Parathyroid adenoma (tissue), 2 donors: ENCODE measurements at regions not wholly inside any gene's neighbourhood (a gene's known extent, or its start where the extent isn't known, plus 50 kb on each side); places are given as distances from the start of the nearest gene placed in this dataset.

Experiments
- H2AFZ ChIP-seq: fragments of 300-600 bp; sonication (generic); one replicate; pipeline ENCODE4 v1.7.0; 2017; ENCODE audit warnings: antibody characterized with exemption, mild to moderate bottlenecking
- H3K27ac ChIP-seq: fragments of 300-600 bp; sonication (generic); one replicate; pipeline ENCODE4 v1.7.0; 2017
- H3K27me3 ChIP-seq: fragments of 300-600 bp; sonication (generic); one replicate; pipeline ENCODE4 v1.7.0; 2017; ENCODE audit warnings: low read length; ENCODE audit not compliant: control insufficient read depth, insufficient read depth
- H3K36me3 ChIP-seq: fragments of 300-600 bp; sonication (generic); one replicate; pipeline ENCODE4 v1.7.0; 2017; ENCODE audit warnings: low read length; ENCODE audit not compliant: control insufficient read depth, insufficient read depth
- H3K4me1 ChIP-seq: fragments of 300-600 bp; sonication (generic); one replicate; pipeline ENCODE4 v1.7.0; 2017; ENCODE audit warnings: control low read depth
- H3K4me2 ChIP-seq: fragments of 300-600 bp; sonication (generic); one replicate; pipeline ENCODE4 v1.7.0; 2017; ENCODE audit warnings: low read length
- H3K4me3 ChIP-seq: fragments of 300-600 bp; sonication (generic); one replicate; pipeline ENCODE4 v1.7.0; 2017; ENCODE audit warnings: low read depth, low read length
- H3K79me2 ChIP-seq: fragments of 300-600 bp; sonication (generic); one replicate; pipeline ENCODE4 v1.7.0; 2017; ENCODE audit warnings: control low read depth
- H3K9ac ChIP-seq: fragments of 300-600 bp; sonication (generic); one replicate; pipeline ENCODE4 v1.7.0; 2017; ENCODE audit warnings: mild to moderate bottlenecking
- H3K9me3 ChIP-seq: fragments of 300-600 bp; sonication (generic); one replicate; pipeline ENCODE4 v1.7.0; 2017; ENCODE audit warnings: low read length; ENCODE audit not compliant: control insufficient read depth
- TF ChIP-seq, protein P1 (sequence below): fragments of 300-600 bp; sonication (generic); IDR thresholded peaks from one replicate; pipeline ENCODE4 v1.7.0; 2017; ENCODE audit warnings: antibody characterized with exemption, mild to moderate bottlenecking
- donor health status: primary hyperparathyroidism.

DNA sequence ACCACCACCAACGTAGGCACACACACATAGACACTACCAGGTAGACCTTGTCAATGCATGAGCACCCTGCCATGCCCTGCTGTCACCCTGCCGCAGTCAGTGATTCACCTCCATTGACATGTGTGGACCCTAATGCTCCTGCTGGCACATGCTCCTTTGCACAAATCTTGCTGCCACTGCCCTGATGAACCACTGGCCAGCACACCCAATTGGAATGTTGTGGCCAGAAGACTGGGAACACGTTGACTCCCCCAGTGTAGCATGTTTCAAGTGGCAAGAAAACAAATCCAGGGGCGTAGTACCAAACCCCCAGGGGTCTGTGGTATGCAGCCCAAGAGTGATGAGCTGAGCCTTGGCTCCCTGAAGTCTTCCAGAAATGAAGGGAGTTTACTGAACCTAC, 486.4 kb upstream of the KIF2B start:
- no peaks in the 10 kb centered on the region for H3K36me3 ChIP-seq
- H3K4me2 ChIP-seq: no peak overlapping the region
- H3K27me3 ChIP-seq: no peaks in the 10 kb centered on the region
- no peak overlapping the region for H3K9ac ChIP-seq
- H3K27ac ChIP-seq: no peak overlapping the region
- H2AFZ ChIP-seq: no peak overlapping the region
- TF ChIP-seq, protein P1, sequence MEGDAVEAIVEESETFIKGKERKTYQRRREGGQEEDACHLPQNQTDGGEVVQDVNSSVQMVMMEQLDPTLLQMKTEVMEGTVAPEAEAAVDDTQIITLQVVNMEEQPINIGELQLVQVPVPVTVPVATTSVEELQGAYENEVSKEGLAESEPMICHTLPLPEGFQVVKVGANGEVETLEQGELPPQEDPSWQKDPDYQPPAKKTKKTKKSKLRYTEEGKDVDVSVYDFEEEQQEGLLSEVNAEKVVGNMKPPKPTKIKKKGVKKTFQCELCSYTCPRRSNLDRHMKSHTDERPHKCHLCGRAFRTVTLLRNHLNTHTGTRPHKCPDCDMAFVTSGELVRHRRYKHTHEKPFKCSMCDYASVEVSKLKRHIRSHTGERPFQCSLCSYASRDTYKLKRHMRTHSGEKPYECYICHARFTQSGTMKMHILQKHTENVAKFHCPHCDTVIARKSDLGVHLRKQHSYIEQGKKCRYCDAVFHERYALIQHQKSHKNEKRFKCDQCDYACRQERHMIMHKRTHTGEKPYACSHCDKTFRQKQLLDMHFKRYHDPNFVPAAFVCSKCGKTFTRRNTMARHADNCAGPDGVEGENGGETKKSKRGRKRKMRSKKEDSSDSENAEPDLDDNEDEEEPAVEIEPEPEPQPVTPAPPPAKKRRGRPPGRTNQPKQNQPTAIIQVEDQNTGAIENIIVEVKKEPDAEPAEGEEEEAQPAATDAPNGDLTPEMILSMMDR: no peak
- H3K9me3 ChIP-seq: no peaks in the 10 kb centered on the region
- H3K79me2 ChIP-seq: no peaks in the 10 kb centered on the region
- H3K4me1 ChIP-seq: no peaks in the 10 kb centered on the region
- no peak overlapping the region for H3K4me3 ChIP-seq

DNA sequence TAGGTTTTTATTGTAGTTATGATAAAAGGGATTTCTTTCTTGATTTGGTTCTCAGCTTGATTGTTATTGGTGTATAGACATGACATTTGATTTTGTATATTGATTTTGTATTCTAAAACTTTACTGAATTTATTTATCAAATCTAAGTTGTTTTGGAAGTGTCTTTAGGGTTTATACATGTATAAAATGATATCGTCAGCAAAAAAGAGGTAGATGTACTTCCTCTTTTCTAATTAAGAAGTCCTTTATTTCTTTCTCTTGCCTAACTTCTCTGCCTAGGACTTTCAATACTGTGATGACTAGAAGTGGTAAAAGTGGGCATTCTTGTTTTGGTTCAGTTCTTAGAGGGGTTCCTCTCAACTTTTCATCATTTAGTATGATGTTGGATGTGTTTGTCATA, 487.3 kb upstream of the KIF2B start:
- Histone ChIP-seq H3K4me1 (no peaks in the 10 kb centered on the region), H3K36me3 (no peaks in the 10 kb centered on the region), H3K79me2 (no peaks in the 10 kb centered on the region), H3K9me3 (no peaks in the 10 kb centered on the region), H3K9ac (no peak overlapping the region), H3K4me2 (no peak overlapping the region), H3K4me3 (no peak overlapping the region), H3K27me3 (no peaks in the 10 kb centered on the region), H3K27ac (no peak overlapping the region), H2AFZ (no peak overlapping the region)
- TF ChIP-seq, protein P1: no peak

DNA sequence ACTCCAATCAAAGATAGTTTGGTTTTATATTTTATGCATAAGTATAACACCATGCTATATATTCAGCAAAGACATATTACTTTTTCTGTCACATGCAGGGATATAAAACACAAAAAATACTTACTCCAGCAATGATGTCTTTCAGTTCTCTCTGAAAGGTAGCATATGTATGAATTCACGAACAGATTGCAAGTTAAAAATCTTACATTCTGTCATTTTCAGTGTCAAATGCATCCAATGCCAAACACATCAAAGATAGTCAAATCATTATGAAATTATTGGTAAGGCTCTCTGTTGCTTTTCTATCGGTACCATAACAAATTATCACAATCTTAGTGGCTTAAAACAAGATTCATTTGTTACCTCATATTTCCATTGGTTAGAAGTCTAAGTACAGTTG, 492.0 kb upstream of the KIF2B start:
- TF ChIP-seq, protein P1: no peak
- H2AFZ ChIP-seq: no peak overlapping the region
- H3K9ac ChIP-seq: no peak overlapping the region
- no peak overlapping the region for H3K4me2 ChIP-seq
- no peak overlapping the region for H3K4me3 ChIP-seq
- H3K9me3 ChIP-seq: no peaks in the 10 kb centered on the region
- H3K4me1 ChIP-seq: no peaks in the 10 kb centered on the region
- H3K36me3 ChIP-seq: no peaks in the 10 kb centered on the region
- no peaks in the 10 kb centered on the region for H3K79me2 ChIP-seq
- H3K27me3 ChIP-seq: no peaks in the 10 kb centered on the region
- no peak overlapping the region for H3K27ac ChIP-seq

DNA sequence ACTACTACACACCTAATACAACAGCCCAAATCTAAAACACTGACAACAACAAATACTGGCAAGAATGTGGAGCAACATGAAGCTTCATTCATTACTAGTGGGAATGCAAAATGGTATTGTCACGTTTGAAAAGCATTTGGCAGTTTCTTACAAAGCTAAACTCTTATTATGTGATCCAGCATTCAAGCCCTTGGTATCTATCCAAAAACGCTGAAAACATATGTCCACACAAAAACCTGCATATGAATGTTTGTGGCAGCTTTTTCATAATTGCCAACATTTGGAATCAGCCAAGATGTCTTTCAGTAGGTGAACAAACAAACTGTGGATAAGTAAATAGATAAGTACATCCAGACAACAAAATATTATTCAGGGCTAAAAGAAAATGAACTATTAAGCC, 501.1 kb upstream of the KIF2B start:
- Histone ChIP-seq H3K79me2 (no peaks in the 10 kb centered on the region), H3K4me2 (no peak overlapping the region), H3K9me3 (no peaks in the 10 kb centered on the region), H3K4me1 (no peaks in the 10 kb centered on the region), H3K36me3 (no peaks in the 10 kb centered on the region), H3K27me3 (no peaks in the 10 kb centered on the region), H3K27ac (no peak overlapping the region), H2AFZ (no peak overlapping the region), H3K4me3 (no peak overlapping the region), H3K9ac (no peak overlapping the region)
- TF ChIP-seq, protein P1: no peak

- TF ChIP-seq, protein P1: no peak
- H3K9ac ChIP-seq: no peak overlapping the region
- no peak overlapping the region for H2AFZ ChIP-seq
- no peaks in the 10 kb centered on the region for H3K36me3 ChIP-seq
- H3K27ac ChIP-seq: no peak overlapping the region
- H3K4me3 ChIP-seq: no peak overlapping the region
- no peaks in the 10 kb centered on the region for H3K27me3 ChIP-seq
- no peaks in the 10 kb centered on the region for H3K9me3 ChIP-seq
- H3K4me1 ChIP-seq: no peaks in the 10 kb centered on the region
- H3K79me2 ChIP-seq: no peaks in the 10 kb centered on the region
- H3K4me2 ChIP-seq: no peak overlapping the region
Observed at GRCh38 chr17:53319947-53320346, 502.8 kb upstream of the KIF2B start.
